ENCODE measurements at regions not wholly inside any gene's neighbourhood (a gene's known extent, or its start where the extent isn't known, plus 50 kb on each side); places are given as distances from the start of the nearest gene placed in this dataset.
"Not testable (repeated sequence)": the region's sequence is repeated elsewhere in the genome, so short reads cannot be mapped to it uniquely, and the experiment has no call there.

DNA sequence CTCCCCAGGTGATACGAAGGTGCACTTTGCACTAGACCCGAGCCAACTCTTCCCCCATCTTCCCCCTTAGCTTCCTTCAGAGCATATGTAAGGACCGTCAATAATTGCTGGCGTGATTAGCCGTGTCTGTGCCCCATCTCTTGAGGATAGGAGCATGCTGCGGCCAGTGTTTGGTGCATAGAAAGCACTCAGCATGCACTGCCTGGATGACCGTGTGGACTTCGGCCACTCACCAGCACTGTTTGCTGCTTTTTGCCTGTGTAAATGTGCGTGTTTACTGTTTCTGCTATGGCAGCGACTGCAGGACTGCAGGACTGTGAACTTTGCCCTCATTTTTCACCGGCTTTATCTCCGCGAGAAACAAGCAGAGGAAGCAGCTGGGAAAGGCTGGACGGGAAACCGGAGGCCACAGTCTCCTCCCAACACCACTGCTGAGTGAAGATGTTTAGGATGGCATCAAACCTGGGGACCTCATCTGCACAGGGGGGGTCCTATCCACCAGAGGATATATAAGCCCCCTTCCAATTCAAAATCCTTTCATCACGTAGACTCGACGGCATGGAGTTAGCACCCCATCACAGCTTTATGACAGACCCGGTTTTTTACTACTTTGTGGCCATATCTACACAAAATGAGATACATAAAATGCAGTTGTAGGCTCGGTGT lies 150.6 kb upstream of the AFDN start:
- no peak for DNase-seq

GRCh38 chr6:167676666-167677421 lies 149.9 kb upstream of the AFDN start:
- DNase-seq = no peak

DNA sequence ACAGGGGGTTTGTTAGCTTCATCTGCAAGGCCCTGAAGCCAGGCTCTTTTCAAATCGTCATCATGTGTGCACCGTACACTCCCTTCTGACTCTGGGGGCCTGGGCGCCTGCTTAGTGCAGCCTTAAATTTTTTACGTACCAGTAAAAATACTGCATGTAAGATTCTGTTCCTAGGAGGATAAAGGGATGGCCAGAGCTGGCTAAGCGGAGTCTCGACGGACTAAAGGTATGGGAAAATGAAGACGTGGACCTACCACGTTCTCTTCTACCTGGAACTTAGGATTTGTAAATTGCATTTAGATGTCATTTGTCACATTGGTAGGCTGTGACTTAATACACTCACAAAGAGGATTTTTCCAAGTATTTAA lies 149.3 kb upstream of the AFDN start:
- DNase-seq = no peak

DNA sequence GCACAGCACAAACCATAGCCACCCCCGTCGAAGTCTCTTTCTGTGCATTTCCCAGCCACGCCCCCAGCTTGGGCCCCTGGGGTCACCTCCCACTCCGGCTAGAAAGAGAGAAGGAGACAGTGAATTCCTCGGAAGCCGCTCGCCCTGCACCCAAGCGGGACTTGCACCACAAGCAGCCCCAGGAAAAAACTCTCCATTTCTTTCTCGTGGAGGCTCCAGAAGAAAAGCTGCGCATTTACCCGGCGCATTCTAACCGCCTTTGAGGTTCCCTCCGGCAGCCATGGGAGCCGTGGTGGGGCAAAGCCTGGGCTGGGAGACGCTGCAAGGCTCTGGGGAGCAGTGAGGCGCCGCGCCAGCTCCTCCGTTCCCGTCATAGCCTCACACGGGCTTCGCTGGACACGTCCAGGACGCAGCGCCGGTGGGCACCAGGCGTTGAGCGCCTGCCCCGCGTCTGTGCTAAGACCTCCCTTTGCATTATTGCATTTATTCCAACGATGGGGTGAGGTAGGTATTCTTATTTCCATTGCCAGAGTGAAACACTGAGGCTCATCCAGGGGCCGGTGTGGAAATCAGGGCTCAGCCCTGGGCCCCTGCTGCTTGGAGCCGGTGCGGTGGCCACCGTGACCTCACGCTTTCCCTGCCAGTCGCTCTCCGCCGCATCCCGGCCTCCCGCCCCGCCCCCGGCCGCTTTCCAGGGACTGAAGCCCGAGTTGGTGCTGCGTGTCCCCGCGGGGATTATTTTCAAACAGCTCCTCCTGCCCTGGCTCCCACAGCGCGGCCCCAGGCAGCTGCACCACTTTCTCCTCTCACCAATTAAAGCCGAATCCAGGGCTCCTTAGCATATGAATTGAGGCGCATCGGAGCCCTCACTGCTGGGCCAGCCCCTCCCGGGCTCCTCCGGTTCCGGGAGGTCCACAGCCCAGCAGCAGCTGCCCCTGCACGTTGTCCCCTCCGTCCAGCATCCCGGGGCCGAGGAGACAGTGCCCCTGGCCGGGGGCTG lies 148.3 kb upstream of the AFDN start:
- no peak for DNase-seq

DNA sequence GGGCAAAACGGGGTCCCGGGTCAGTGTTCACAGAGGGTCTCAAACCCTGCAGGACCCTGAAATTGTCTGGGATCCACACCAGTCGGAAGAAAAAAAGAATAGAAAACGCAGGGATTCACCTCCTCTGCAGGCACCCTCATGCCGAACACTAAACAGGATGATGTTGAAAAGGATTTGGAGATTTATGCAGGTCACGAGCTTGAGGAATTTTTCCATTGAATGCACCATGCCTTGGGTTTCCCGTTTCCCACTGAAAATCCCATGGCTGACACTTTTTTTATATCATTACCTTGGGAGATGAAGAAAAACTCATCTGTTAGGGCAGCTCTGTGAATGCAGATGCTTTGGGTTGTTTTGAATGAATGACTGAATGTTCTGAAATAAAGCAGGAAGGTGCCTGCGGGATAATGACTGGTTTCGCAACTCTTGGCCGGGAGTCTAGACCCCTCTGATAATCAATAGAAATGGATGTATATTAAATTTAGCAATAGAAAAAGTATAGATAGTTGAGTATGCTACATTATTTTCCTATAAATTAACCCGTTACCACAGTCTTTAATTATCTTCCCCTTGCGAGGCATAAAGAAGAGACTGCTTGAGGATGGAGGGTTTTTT lies 147.5 kb upstream of the AFDN start:
- DNase-seq = no peak

- no peak for DNase-seq
These were observed 146.7 kb upstream of the AFDN start for GRCh38 chr6:167679790-167680604.

DNA sequence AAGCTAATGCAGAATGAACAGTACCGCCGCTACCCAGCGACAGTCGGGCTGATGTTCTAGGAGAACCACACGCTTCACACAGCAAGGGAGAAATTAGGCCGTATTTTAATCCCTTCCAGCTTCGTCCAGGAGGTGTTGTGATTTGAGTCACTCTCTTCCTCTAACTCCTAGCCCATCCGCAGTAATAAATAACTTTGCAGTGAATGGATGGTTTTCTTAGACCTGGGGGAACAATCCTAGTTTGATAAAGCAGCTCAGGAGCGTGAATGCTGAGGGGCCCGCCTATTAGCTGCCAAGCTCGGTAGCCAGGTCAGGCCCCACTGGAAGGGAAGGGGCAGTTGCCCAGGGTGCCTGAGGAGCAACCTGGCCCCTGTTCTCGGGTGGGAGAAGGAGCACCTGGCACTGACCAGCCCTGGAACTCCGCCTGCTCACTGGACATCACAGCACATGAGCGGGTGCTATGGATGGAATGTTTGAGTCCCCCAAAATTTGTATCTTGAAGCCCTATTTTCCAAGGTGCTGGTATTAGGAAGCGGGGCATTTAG lies 146.0 kb upstream of the AFDN start:
- DNase-seq = no peak

DNA sequence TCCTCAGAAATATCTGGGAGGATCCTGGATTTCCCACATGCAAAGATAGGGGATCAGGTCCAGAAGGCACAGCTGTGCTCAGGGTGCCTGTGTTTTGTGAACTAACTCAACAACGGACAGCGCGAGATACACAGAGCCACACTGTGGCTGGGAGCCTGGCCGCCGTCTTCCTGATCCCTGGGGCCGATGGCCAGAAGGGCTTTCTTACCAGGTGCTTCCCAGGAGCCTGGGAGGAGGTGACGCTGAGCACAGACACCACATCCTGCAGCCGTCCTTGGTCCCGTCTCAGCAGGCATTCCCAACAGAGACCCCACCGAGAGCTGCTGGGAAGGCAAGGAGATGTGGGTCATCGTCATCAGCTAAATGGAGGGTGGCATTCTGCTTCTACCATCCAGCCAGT lies 144.6 kb upstream of the AFDN start:
- DNase-seq = no peak

GRCh38 chr6:167682546-167683027 lies 144.1 kb upstream of the AFDN start:
- no peak for DNase-seq

- no peak for DNase-seq
These were observed 143.5 kb upstream of the AFDN start for GRCh38 chr6:167683028-167683862.

- no peak for DNase-seq
These were observed 142.2 kb upstream of the AFDN start for GRCh38 chr6:167684276-167685104.

DNA sequence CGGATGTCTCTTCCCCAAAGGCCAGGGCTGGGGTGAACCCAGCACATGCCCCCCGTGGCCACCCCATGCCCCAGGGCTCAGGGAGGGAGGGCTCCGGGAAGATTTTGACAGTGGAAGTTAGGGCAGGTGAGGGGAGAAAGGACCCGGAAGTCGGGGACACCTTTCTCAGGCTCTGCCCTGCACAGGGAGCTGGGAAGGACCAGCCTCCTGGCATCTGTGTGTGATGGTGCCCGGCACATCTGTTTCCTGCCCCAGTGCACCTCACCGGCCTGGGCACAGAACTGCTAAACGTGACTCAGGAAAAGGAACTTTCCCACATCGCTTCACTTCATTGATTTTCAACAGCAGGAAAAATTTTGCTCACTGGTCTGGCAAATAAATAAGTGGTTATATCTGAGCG lies 141.1 kb upstream of the AFDN start:
- no peak for DNase-seq

- no peak for DNase-seq
These were observed 140.4 kb upstream of the AFDN start for GRCh38 chr6:167686204-167686893.

DNA sequence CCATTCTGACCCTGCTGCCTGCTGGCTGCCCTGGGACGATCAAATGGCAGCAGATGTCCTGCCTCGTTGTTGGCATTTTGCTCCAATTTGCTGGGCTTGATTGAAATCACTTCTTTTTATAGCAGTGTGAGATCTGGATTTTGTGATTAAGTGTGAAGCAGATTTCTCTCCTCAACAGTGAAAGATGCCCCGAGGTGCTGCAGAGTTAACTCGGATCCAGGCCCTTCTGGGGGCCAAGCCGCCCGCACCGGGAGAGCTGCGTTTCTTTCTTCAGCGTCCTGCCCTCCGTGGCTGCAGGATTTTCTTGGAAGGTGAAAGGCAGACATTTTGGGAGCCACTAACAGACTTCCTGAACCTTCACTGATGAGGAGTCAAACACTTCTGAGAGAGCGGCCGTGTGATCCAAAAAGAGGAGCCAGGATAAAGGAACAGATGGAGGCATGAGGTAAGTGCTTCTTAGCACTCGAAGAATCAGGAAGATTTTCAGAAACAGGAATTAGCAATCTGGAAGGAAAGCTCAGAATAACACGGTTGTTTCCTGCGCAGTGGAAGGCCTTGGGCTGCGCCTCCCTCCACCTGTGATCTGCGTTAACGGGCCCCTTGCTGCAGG lies 139.5 kb upstream of the AFDN start:
- DNase-seq = no peak

DNA sequence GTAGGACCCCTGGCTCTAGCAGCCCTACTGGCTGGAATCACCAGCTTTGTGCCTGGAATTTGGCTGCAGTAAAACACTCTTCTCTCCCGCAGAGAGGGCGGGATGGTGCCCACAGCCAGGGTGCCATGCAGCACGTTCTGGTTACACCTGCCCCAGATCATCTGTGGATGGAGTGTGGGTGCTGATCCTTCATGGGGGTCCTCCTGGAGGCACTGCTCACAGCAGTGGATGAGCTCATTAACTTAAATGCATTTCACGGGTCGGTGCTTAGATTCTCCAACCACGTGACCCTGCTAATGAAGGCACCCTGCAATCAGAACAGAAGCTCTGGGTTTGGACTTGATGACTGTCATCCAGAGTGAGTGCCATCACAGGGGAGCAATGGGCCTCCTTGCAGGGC lies 138.6 kb upstream of the AFDN start:
- no peak for DNase-seq

- DNase-seq = no peak
These were observed 137.4 kb upstream of the AFDN start for GRCh38 chr6:167689278-167689677.

DNA sequence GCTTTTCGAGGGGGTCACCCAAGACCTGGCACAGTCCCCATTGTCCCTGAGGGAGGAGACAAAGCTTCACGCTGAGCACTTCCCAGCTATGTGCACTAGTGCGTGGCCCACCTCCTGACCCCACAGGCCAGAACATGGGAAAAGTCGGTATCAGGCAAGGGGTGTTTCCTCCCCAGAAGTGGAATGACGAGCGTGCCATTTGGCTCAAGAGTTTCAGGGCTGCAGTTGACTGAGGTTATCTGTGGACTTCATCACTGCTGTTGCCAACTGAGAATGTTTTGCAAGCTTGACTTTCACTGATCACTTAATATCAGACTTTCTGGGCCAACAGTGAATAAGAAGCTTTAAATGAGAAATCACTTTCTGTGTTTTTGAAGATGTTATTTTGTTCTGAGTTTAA lies 137.0 kb upstream of the AFDN start:
- DNase-seq = no peak

DNA sequence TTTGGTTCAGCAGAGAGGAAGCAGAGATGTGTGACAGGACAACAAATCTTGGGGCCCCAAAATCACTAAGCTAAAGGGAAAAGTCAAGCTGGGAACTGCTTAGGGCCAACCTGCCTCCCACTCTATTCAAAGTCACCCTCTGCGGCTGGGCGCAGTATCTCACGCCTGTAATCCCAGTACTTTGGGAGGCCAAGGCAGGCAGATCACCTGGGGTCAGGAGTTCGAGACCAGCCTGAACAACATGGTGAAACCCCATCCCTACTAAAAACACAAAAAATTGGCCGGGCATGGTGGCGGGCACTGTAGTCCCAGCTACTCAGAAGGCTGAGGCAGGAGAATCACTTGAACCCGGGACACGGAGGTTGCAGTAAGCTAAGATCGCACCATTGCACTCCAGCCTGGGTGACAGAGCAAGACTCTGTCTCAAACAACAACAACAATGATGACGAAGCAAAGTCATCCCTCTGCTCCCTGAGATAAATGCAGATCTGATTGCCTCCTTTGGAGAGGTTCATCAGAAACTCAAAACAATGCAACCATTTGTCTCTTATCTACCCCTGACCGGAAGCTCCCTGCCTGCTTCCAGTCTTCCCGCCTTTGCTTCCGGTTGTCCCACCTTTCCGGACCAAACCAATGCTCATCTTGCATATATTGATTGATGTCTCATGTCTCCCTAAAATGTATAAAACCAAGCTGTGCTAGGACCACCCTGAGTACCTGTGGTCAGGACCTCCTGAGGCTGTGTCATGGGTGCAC lies 136.4 kb upstream of the AFDN start:
- DNase-seq = not testable (repeated sequence)

All from CD4-positive, alpha-beta T cell treated with Interferon gamma for 1 hour (primary cell).